Activated T-helper 2 cell treated with anti-CD3 and anti-CD28 coated beads, Interferon-gamma antibody, Interleukin-2, Interleukin-4, amounts not matched to agents 10 μg/mL and 5 μg/mL and 100 μg/mL, durations not matched to agents 14 hours and 24 hours and 36 hours (primary cell): ENCODE measurements at regions not wholly inside any gene's neighbourhood (a gene's known extent, or its start where the extent isn't known, plus 50 kb on each side); places are given as distances from the start of the nearest gene placed in this dataset.

ENCODE experiments used
- DNase-seq: peaks from one replicate; pipeline ENCODE4 v3.0.0; 2021; ENCODE audit warnings: low spot score
- H3K27ac Mint-ChIP-seq: one replicate; pipeline ENCODE4 v1.8.0; 2021; ENCODE audit warnings: mixed read lengths
- H3K27me3 Mint-ChIP-seq: one replicate; pipeline ENCODE4 v1.8.0; 2021; ENCODE audit warnings: low read depth, mixed read lengths
- H3K36me3 Mint-ChIP-seq: one replicate; pipeline ENCODE4 v1.8.0; 2021; ENCODE audit warnings: low read depth, mixed read lengths
- H3K4me1 Mint-ChIP-seq: one replicate; pipeline ENCODE4 v1.8.0; 2021; ENCODE audit warnings: low read depth, mixed read lengths
- H3K4me3 Mint-ChIP-seq: one replicate; pipeline ENCODE4 v1.8.0; 2021; ENCODE audit warnings: low read depth, mild to moderate bottlenecking, moderate library complexity, mixed read lengths
- H3K9me3 Mint-ChIP-seq: one replicate; pipeline ENCODE4 v1.8.0; 2021; ENCODE audit warnings: mixed read lengths
- intact Hi-C: fragments of 100-400 bp; cut with micrococcal nuclease; formaldehyde crosslinking; loops from one replicate; pipeline ENCODE4 v1.15.1; 2023

- intact Hi-C loops: no loop called here
Measured at GRCh38 chr11:93936460-93936859, 84.7 kb upstream of the HEPHL1 start.

GRCh38 chr11:93939084-93939760 is 81.9 kb upstream of the HEPHL1 start:
- no peaks in the 10 kb centered on the region for H3K36me3 Mint-ChIP-seq
- no peak overlapping the region for H3K4me3 Mint-ChIP-seq
- DNase-seq: no peak
- no peak overlapping the region for H3K27ac Mint-ChIP-seq
- intact Hi-C loops: no loop called here
- H3K4me1 Mint-ChIP-seq: no peaks in the 10 kb centered on the region
- H3K27me3 Mint-ChIP-seq: no peaks in the 10 kb centered on the region
- H3K9me3 Mint-ChIP-seq: no peaks in the 10 kb centered on the region

More at GRCh38 chr11:93936460-93936859, 84.7 kb upstream of the HEPHL1 start:
- H3K4me1 Mint-ChIP-seq: no peaks in the 10 kb centered on the region
- H3K27me3 Mint-ChIP-seq: no peaks in the 10 kb centered on the region
- H3K9me3 Mint-ChIP-seq: no peaks in the 10 kb centered on the region
- H3K36me3 Mint-ChIP-seq: no peaks in the 10 kb centered on the region
- no peak overlapping the region for H3K27ac Mint-ChIP-seq
- no peak for DNase-seq
- no peak overlapping the region for H3K4me3 Mint-ChIP-seq

- Mint-ChIP-seq H3K36me3 (no peaks in the 10 kb centered on the region), H3K9me3 (no peaks in the 10 kb centered on the region), H3K27me3 (no peaks in the 10 kb centered on the region), H3K4me3 (no peak overlapping the region), H3K4me1 (no peaks in the 10 kb centered on the region), H3K27ac (no peak overlapping the region)
- DNase-seq: no peak
- intact Hi-C loops: no loop called here
Measured at GRCh38 chr11:93940395-93940794, 80.8 kb upstream of the HEPHL1 start.

- Mint-ChIP-seq H3K4me1 (no peaks in the 10 kb centered on the region), H3K4me3 (no peak overlapping the region)
- intact Hi-C loops: no loop called here
Measured at GRCh38 chr11:93942176-93942575, 79.0 kb upstream of the HEPHL1 start.

GRCh38 chr11:93945596-93945995 is 75.6 kb upstream of the HEPHL1 start:
- intact Hi-C loops: no loop called here

More at GRCh38 chr11:93942176-93942575, 79.0 kb upstream of the HEPHL1 start:
- no peak for DNase-seq
- no peaks in the 10 kb centered on the region for H3K9me3 Mint-ChIP-seq
- H3K27me3 Mint-ChIP-seq: no peaks in the 10 kb centered on the region
- H3K36me3 Mint-ChIP-seq: no peaks in the 10 kb centered on the region
- no peak overlapping the region for H3K27ac Mint-ChIP-seq

GRCh38 chr11:93952082-93952780 is 68.9 kb upstream of the HEPHL1 start:
- intact Hi-C loops: no loop called here
- Mint-ChIP-seq H3K27ac (no peak overlapping the region), H3K27me3 (no peaks in the 10 kb centered on the region), H3K4me1 (no peaks in the 10 kb centered on the region), H3K9me3 (no peaks in the 10 kb centered on the region), H3K36me3 (no peaks in the 10 kb centered on the region), H3K4me3 (no peak overlapping the region)
- no peak for DNase-seq

More at GRCh38 chr11:93945596-93945995, 75.6 kb upstream of the HEPHL1 start:
- H3K27me3 Mint-ChIP-seq: no peaks in the 10 kb centered on the region
- H3K27ac Mint-ChIP-seq: no peak overlapping the region
- no peaks in the 10 kb centered on the region for H3K36me3 Mint-ChIP-seq
- H3K4me1 Mint-ChIP-seq: no peaks in the 10 kb centered on the region
- H3K4me3 Mint-ChIP-seq: no peak overlapping the region
- H3K9me3 Mint-ChIP-seq: no peaks in the 10 kb centered on the region
- no peak for DNase-seq

- Mint-ChIP-seq H3K27me3 (no peaks in the 10 kb centered on the region), H3K27ac (no peak overlapping the region), H3K9me3 (no peaks in the 10 kb centered on the region), H3K4me3 (no peak overlapping the region), H3K4me1 (no peaks in the 10 kb centered on the region), H3K36me3 (no peaks in the 10 kb centered on the region)
- intact Hi-C loops: no loop called here
- no peak for DNase-seq
Measured at GRCh38 chr11:93957397-93957952, 63.7 kb upstream of the HEPHL1 start.

- no peaks in the 10 kb centered on the region for H3K27me3 Mint-ChIP-seq
- H3K27ac Mint-ChIP-seq: no peak overlapping the region
Measured at GRCh38 chr11:93958991-93959390, 62.2 kb upstream of the HEPHL1 start.

GRCh38 chr11:93959663-93960062 is 61.5 kb upstream of the HEPHL1 start:
- Mint-ChIP-seq H3K4me1 (no peaks in the 10 kb centered on the region), H3K4me3 (no peak overlapping the region), H3K9me3 (no peaks in the 10 kb centered on the region), H3K27me3 (no peaks in the 10 kb centered on the region), H3K27ac (no peak overlapping the region), H3K36me3 (no peaks in the 10 kb centered on the region)
- no peak for DNase-seq
- intact Hi-C loops: no loop called here

More at GRCh38 chr11:93958991-93959390, 62.2 kb upstream of the HEPHL1 start:
- no peak for DNase-seq
- H3K9me3 Mint-ChIP-seq: no peaks in the 10 kb centered on the region
- no peaks in the 10 kb centered on the region for H3K36me3 Mint-ChIP-seq
- H3K4me1 Mint-ChIP-seq: no peaks in the 10 kb centered on the region
- H3K4me3 Mint-ChIP-seq: no peak overlapping the region
- intact Hi-C loops: no loop called here

DNA sequence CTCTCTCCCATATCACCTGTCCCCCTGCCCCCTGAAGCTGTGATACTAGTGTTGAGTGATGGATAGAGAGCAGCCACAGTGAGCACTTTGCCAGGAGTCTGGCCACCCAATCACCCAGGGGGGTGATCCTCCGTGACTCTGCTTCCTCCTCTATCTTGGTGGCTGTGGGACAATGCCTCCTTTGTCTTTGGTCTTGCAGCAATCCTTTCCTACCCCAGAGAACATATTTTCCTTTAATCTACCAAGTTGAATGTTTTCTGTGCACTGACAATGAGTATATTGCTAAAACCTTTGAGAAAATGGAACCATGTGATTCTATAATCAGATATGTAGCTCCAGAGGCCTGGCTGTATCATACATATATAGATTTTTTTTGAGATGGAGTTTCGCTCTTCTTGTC is 58.1 kb upstream of the HEPHL1 start:
- intact Hi-C loops: no loop called here
- Mint-ChIP-seq H3K4me1 (no peaks in the 10 kb centered on the region), H3K9me3 (no peaks in the 10 kb centered on the region), H3K4me3 (no peak overlapping the region), H3K27ac (no peak overlapping the region), H3K36me3 (no peaks in the 10 kb centered on the region), H3K27me3 (no peaks in the 10 kb centered on the region)
- DNase-seq: no peak

DNA sequence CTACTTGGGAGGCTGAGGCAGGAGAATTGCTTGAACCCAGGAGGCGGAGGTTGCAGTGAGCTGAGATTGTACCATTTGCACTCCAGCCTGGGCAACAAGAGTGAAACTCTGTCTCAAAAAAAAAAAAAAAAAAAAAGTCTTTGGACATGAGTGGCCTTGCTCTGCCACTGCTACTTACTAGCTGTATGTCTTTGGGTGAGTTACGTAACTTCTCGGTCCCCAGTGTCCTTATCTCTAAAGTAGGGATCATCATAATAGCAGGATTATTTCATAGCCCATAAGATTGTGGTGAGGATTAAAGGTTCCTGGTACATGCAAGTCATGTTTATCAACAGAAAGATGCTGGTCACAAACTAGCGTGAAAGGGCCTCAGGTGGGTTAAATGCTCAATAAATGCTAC is 53.9 kb upstream of the HEPHL1 start:
- H3K4me3 Mint-ChIP-seq: no peak overlapping the region
- DNase-seq: no peak
- no peak overlapping the region for H3K27ac Mint-ChIP-seq
- intact Hi-C loops: no loop called here
- no peaks in the 10 kb centered on the region for H3K4me1 Mint-ChIP-seq
- H3K36me3 Mint-ChIP-seq: no peaks in the 10 kb centered on the region
- H3K27me3 Mint-ChIP-seq: no peaks in the 10 kb centered on the region
- H3K9me3 Mint-ChIP-seq: no peaks in the 10 kb centered on the region

DNA sequence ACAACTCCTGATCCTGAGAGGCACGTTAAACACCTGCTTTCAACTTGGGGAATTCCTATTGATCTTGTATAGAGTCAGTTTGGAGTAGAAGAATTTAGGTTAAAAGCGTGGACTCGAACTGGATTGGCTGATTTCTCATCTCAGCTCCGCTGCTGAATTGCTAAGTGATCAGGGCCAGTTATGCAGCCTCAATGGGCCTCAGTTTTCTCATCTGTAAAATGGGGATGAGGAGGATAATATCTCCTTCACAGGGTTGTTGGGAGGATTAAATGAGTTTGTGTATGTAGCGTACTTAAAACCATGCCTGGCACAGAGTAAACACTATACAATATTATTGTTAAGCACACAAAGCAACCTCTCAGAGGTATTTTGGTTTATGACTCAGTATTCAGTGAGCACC is 53.2 kb upstream of the HEPHL1 start:
- H3K4me1 Mint-ChIP-seq: no peaks in the 10 kb centered on the region
- H3K4me3 Mint-ChIP-seq: no peak overlapping the region
- H3K9me3 Mint-ChIP-seq: no peaks in the 10 kb centered on the region
- no peaks in the 10 kb centered on the region for H3K27me3 Mint-ChIP-seq
- no peaks in the 10 kb centered on the region for H3K36me3 Mint-ChIP-seq
- intact Hi-C loops: no loop called here
- no peak for DNase-seq
- H3K27ac Mint-ChIP-seq: no peak overlapping the region
